Lower lobe of right lung (tissue), 2 donors: ENCODE measurements at regions not wholly inside any gene's neighbourhood (a gene's known extent, or its start where the extent isn't known, plus 50 kb on each side); places are given as distances from the start of the nearest gene placed in this dataset.

ENCODE experiments used
- ATAC-seq, 2 donors: fragments of 200-7000 bp; cut with Tn5 transposase; one replicate each; pipeline ENCODE4 v1.9.1; 2020 to 2022; ENCODE audit warnings: mild to moderate bottlenecking in 2 of 2, moderate library complexity in 2 of 2
- DNase-seq: peaks from one replicate; pipeline ENCODE4 v3.0.0-alpha.2; 2020
- H3K27ac ChIP-seq: fragments of 200-600 bp; one replicate; pipeline ENCODE4 v1.8.0; 2022
- H3K27me3 ChIP-seq: fragments of 200-600 bp; one replicate; pipeline ENCODE4 v1.8.0; 2022; ENCODE audit warnings: low read depth
- H3K36me3 ChIP-seq: fragments of 200-600 bp; one replicate; pipeline ENCODE4 v1.8.0; 2022; ENCODE audit warnings: mild to moderate bottlenecking
- H3K4me1 ChIP-seq: fragments of 200-600 bp; one replicate; pipeline ENCODE4 v1.8.0; 2022
- H3K4me3 ChIP-seq: fragments of 200-600 bp; one replicate; pipeline ENCODE4 v1.8.0; 2022; ENCODE audit warnings: mild to moderate bottlenecking
- H3K9me3 ChIP-seq: fragments of 200-600 bp; one replicate; pipeline ENCODE4 v1.8.0; 2022
- intact Hi-C: fragments of 100-400 bp; cut with DNase I; formaldehyde crosslinking; loops from one replicate; pipeline ENCODE4 v1.11.0; 2022
- TF ChIP-seq, protein P1 (sequence below): fragments of 200-600 bp; IDR thresholded peaks from one replicate; pipeline ENCODE4 v1.8.0; 2022; ENCODE audit warnings: antibody characterized with exemption, mild to moderate bottlenecking
- donor health status: DM: no; HTN: yes; CAD: no; lungs with severe emphysema.

- ATAC-seq: no peak
- Histone ChIP-seq H3K9me3 (no peaks in the 10 kb centered on the region), H3K4me1 (no peaks in the 10 kb centered on the region), H3K27me3 (no peaks in the 10 kb centered on the region), H3K36me3 (no peaks in the 10 kb centered on the region), H3K4me3 (no peak overlapping the region), H3K27ac (no peak overlapping the region)
- DNase-seq: no peak
- TF ChIP-seq, protein P1, sequence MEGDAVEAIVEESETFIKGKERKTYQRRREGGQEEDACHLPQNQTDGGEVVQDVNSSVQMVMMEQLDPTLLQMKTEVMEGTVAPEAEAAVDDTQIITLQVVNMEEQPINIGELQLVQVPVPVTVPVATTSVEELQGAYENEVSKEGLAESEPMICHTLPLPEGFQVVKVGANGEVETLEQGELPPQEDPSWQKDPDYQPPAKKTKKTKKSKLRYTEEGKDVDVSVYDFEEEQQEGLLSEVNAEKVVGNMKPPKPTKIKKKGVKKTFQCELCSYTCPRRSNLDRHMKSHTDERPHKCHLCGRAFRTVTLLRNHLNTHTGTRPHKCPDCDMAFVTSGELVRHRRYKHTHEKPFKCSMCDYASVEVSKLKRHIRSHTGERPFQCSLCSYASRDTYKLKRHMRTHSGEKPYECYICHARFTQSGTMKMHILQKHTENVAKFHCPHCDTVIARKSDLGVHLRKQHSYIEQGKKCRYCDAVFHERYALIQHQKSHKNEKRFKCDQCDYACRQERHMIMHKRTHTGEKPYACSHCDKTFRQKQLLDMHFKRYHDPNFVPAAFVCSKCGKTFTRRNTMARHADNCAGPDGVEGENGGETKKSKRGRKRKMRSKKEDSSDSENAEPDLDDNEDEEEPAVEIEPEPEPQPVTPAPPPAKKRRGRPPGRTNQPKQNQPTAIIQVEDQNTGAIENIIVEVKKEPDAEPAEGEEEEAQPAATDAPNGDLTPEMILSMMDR: no peak
- intact Hi-C loops: no loop called here
These were observed 578.3 kb downstream of the EPHA3 start for GRCh38 chr3:89685731-89686130.

DNA sequence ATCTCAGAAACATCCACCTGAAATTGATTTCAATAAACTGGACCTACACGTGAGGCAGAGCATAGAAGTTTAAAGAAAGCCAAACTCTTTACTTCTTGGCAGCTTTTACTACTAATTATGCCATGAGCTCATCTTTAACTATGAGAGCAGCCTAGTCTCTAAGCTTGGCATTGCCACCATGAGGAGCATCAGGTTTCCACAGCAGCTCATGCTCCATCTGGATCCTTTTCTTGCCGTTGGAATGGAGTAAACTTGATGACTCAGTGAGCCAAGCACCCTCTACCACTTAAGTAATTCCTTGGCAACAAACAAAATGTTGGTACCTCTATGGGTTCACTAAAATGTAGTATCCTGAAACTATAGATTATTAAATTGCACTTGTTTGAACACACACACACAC, 583.2 kb downstream of the EPHA3 start:
- H3K9me3 ChIP-seq: no peaks in the 10 kb centered on the region
- ATAC-seq: no peak
- no peaks in the 10 kb centered on the region for H3K36me3 ChIP-seq
- TF ChIP-seq, protein P1: no peak
- DNase-seq: no peak
- no peak overlapping the region for H3K27ac ChIP-seq
- H3K4me1 ChIP-seq: no peaks in the 10 kb centered on the region
- no peak overlapping the region for H3K4me3 ChIP-seq
- intact Hi-C loops: no loop called here
- no peaks in the 10 kb centered on the region for H3K27me3 ChIP-seq

- intact Hi-C loops: no loop called here
- Histone ChIP-seq H3K4me3 (no peak overlapping the region), H3K27me3 (no peaks in the 10 kb centered on the region), H3K27ac (no peak overlapping the region), H3K9me3 (no peaks in the 10 kb centered on the region), H3K36me3 (no peaks in the 10 kb centered on the region), H3K4me1 (no peaks in the 10 kb centered on the region)
- DNase-seq (no peak), ATAC-seq (no peak)
- TF ChIP-seq, protein P1: no peak
These were observed 585.2 kb downstream of the EPHA3 start for GRCh38 chr3:89692601-89693000.

DNA sequence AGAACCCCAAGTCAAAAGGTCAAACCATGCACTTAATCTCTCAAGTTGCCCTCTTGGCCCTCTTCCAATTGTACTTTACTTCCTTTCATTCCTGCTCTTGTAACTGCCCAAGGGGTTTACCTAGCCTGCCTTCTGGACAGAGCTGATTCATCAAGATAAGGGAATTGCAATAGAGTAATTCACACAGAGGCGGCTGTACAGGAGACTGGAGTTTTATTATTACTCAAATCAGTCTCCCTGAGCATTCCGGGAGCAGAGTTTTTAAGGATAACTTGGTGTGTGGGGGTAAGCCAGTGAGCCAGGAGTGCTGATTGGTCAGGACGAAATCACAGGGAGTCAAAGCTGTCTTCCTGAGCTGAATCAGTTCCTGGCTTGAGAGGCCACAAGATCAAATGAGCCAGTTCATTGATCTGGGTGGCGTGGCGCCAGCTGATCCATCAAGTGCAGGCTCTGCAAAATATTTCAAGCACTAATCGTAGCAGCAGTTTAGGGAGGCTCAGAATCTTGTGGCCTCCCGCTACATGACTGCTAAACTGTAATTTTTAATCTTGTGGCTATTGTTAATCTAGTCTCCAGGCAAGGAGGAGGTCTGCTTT, 590.0 kb downstream of the EPHA3 start:
- Histone ChIP-seq H3K4me1 (no peaks in the 10 kb centered on the region), H3K9me3 (peaks cover 3% of the 10 kb centered on the region), H3K27ac (no peak overlapping the region), H3K36me3 (no peaks in the 10 kb centered on the region), H3K27me3 (no peaks in the 10 kb centered on the region), H3K4me3 (no peak overlapping the region)
- ATAC-seq (no peak), DNase-seq (no peak)
- intact Hi-C loops: no loop called here
- TF ChIP-seq, protein P1: no peak

- no peaks in the 10 kb centered on the region for H3K4me1 ChIP-seq
- DNase-seq (no peak), ATAC-seq (no peak)
- no peak overlapping the region for H3K4me3 ChIP-seq
- peaks cover 3% of the 10 kb centered on the region for H3K9me3 ChIP-seq
- intact Hi-C loops: no loop called here
- no peaks in the 10 kb centered on the region for H3K27me3 ChIP-seq
- TF ChIP-seq, protein P1: no peak
- no peaks in the 10 kb centered on the region for H3K36me3 ChIP-seq
- H3K27ac ChIP-seq: no peak overlapping the region
These were observed 590.9 kb downstream of the EPHA3 start for GRCh38 chr3:89698208-89698830.
